ENCODE measurements at regions not wholly inside any gene's neighbourhood (a gene's known extent, or its start where the extent isn't known, plus 50 kb on each side); places are given as distances from the start of the nearest gene placed in this dataset.

- no peak for DNase-seq
- Histone ChIP-seq H3K27ac (ENCODE audit: insufficient read depth in 1 of 2, low read depth in 1 of 2, low read length in 2 of 2, poor library complexity in 1 of 2, severe bottlenecking in 2 of 2) (no peak overlapping the region), H3K4me1 (ENCODE audit: control extremely low read depth in 1 of 4, control insufficient read depth in 4 of 4, insufficient read depth in 4 of 4, low read length in 3 of 4) (no peaks in the 10 kb centered on the region), H3K9me3 (ENCODE audit: control extremely low read depth in 1 of 5, control insufficient read depth in 4 of 5, insufficient read depth in 2 of 5, low read depth in 1 of 5, low read length in 4 of 5) (no peaks in the 10 kb centered on the region), H3K27me3 (replicated peaks in 2 of 5; ENCODE audit: control insufficient read depth in 4 of 5, insufficient read depth in 5 of 5, low read length in 4 of 5) (no peaks in the 10 kb centered on the region), H3K4me3 (ENCODE audit: control insufficient read depth in 1 of 7, extremely low read depth in 1 of 7, insufficient read depth in 4 of 7, low read depth in 2 of 7, low read length in 6 of 7) (no peak overlapping the region), H3K36me3 (ENCODE audit: control insufficient read depth in 4 of 4, insufficient read depth in 4 of 4, low read length in 3 of 4) (no peaks in the 10 kb centered on the region)
- ChIA-PET POLR2A (no interaction called here), CTCF (interaction anchor here (0.8 kb wide), 1 partner anchor 664 kb away, joined by 3 read pairs; no protein-coding TSS in a partner anchor)
Measured at GRCh38 chr5:12177225-12177624, 273.0 kb upstream of the CTNND2 start.

- WGBS (ENCODE audit: insufficient coverage), result no CpG with 5 or more reads among the region's 4 CpGs
- Histone ChIP-seq H3K27ac (ENCODE audit: insufficient read depth in 1 of 2, low read depth in 1 of 2, low read length in 2 of 2, poor library complexity in 1 of 2, severe bottlenecking in 2 of 2) (no peak overlapping the region), H3K4me1 (ENCODE audit: control extremely low read depth in 1 of 4, control insufficient read depth in 4 of 4, insufficient read depth in 4 of 4, low read length in 3 of 4) (no peaks in the 10 kb centered on the region), H3K36me3 (ENCODE audit: control insufficient read depth in 4 of 4, insufficient read depth in 4 of 4, low read length in 3 of 4) (no peaks in the 10 kb centered on the region), H3K27me3 (replicated peaks in 2 of 5; ENCODE audit: control insufficient read depth in 4 of 5, insufficient read depth in 5 of 5, low read length in 4 of 5) (no peaks in the 10 kb centered on the region), H3K9me3 (ENCODE audit: control extremely low read depth in 1 of 5, control insufficient read depth in 4 of 5, insufficient read depth in 2 of 5, low read depth in 1 of 5, low read length in 4 of 5) (no peaks in the 10 kb centered on the region), H3K4me3 (ENCODE audit: control insufficient read depth in 1 of 7, extremely low read depth in 1 of 7, insufficient read depth in 4 of 7, low read depth in 2 of 7, low read length in 6 of 7) (no peak overlapping the region)
- ChIA-PET POLR2A (no interaction called here), CTCF (no interaction called here)
- no peak for DNase-seq
Measured at GRCh38 chr5:12175914-12176585, 271.8 kb upstream of the CTNND2 start.

- Histone ChIP-seq H3K27ac (ENCODE audit: insufficient read depth in 1 of 2, low read depth in 1 of 2, low read length in 2 of 2, poor library complexity in 1 of 2, severe bottlenecking in 2 of 2) (no peak overlapping the region), H3K4me3 (ENCODE audit: control insufficient read depth in 1 of 7, extremely low read depth in 1 of 7, insufficient read depth in 4 of 7, low read depth in 2 of 7, low read length in 6 of 7) (no peak overlapping the region), H3K27me3 (replicated peaks in 2 of 5; ENCODE audit: control insufficient read depth in 4 of 5, insufficient read depth in 5 of 5, low read length in 4 of 5) (no peaks in the 10 kb centered on the region), H3K9me3 (ENCODE audit: control extremely low read depth in 1 of 5, control insufficient read depth in 4 of 5, insufficient read depth in 2 of 5, low read depth in 1 of 5, low read length in 4 of 5) (no peaks in the 10 kb centered on the region), H3K4me1 (ENCODE audit: control extremely low read depth in 1 of 4, control insufficient read depth in 4 of 4, insufficient read depth in 4 of 4, low read length in 3 of 4) (no peaks in the 10 kb centered on the region), H3K36me3 (ENCODE audit: control insufficient read depth in 4 of 4, insufficient read depth in 4 of 4, low read length in 3 of 4) (no peaks in the 10 kb centered on the region)
- DNase-seq, result no peak
- ChIA-PET POLR2A (no interaction called here), CTCF (no interaction called here)
- WGBS (ENCODE audit: insufficient coverage), result 67% methylated on average over 1 of the region's 2 CpGs
Measured at GRCh38 chr5:12174734-12175133, 270.5 kb upstream of the CTNND2 start.

GRCh38 chr5:12169536-12169935 is 265.3 kb upstream of the CTNND2 start:
- CTCF ChIA-PET, result no interaction called here

GRCh38 chr5:12162863-12163262 is 258.6 kb upstream of the CTNND2 start:
- Histone ChIP-seq H3K27ac (ENCODE audit: insufficient read depth in 1 of 2, low read depth in 1 of 2, low read length in 2 of 2, poor library complexity in 1 of 2, severe bottlenecking in 2 of 2) (no peak overlapping the region), H3K9me3 (ENCODE audit: control extremely low read depth in 1 of 5, control insufficient read depth in 4 of 5, insufficient read depth in 2 of 5, low read depth in 1 of 5, low read length in 4 of 5) (peaks cover 0 to 1% (median 0%) of the 10 kb centered on the region in 5 experiments), H3K27me3 (replicated peaks in 2 of 5; ENCODE audit: control insufficient read depth in 4 of 5, insufficient read depth in 5 of 5, low read length in 4 of 5) (no peaks in the 10 kb centered on the region), H3K4me3 (ENCODE audit: control insufficient read depth in 1 of 7, extremely low read depth in 1 of 7, insufficient read depth in 4 of 7, low read depth in 2 of 7, low read length in 6 of 7) (no peak overlapping the region), H3K36me3 (ENCODE audit: control insufficient read depth in 4 of 4, insufficient read depth in 4 of 4, low read length in 3 of 4) (no peaks in the 10 kb centered on the region), H3K4me1 (ENCODE audit: control extremely low read depth in 1 of 4, control insufficient read depth in 4 of 4, insufficient read depth in 4 of 4, low read length in 3 of 4) (no peaks in the 10 kb centered on the region)
- 89% methylated on average over 2 of the region's 2 CpGs for WGBS (ENCODE audit: insufficient coverage)
- DNase-seq, result no peak
- ChIA-PET POLR2A (no interaction called here), CTCF (no interaction called here)

More at GRCh38 chr5:12169536-12169935, 265.3 kb upstream of the CTNND2 start:
- H3K4me3 ChIP-seq (ENCODE audit: control insufficient read depth in 1 of 7, extremely low read depth in 1 of 7, insufficient read depth in 4 of 7, low read depth in 2 of 7, low read length in 6 of 7), result no peak overlapping the region
- H3K9me3 ChIP-seq (ENCODE audit: control extremely low read depth in 1 of 5, control insufficient read depth in 4 of 5, insufficient read depth in 2 of 5, low read depth in 1 of 5, low read length in 4 of 5), result no peaks in the 10 kb centered on the region
- H3K27me3 ChIP-seq (replicated peaks in 2 of 5; ENCODE audit: control insufficient read depth in 4 of 5, insufficient read depth in 5 of 5, low read length in 4 of 5), result no peaks in the 10 kb centered on the region
- H3K4me1 ChIP-seq (ENCODE audit: control extremely low read depth in 1 of 4, control insufficient read depth in 4 of 4, insufficient read depth in 4 of 4, low read length in 3 of 4), result no peaks in the 10 kb centered on the region
- H3K27ac ChIP-seq (ENCODE audit: insufficient read depth in 1 of 2, low read depth in 1 of 2, low read length in 2 of 2, poor library complexity in 1 of 2, severe bottlenecking in 2 of 2), result no peak overlapping the region
- POLR2A ChIA-PET, result no interaction called here
- no peaks in the 10 kb centered on the region for H3K36me3 ChIP-seq (ENCODE audit: control insufficient read depth in 4 of 4, insufficient read depth in 4 of 4, low read length in 3 of 4)
- WGBS (ENCODE audit: insufficient coverage), result no CpG with 5 or more reads among the region's 1 CpG
- no peak for DNase-seq

GRCh38 chr5:12147513-12147912 is 243.3 kb upstream of the CTNND2 start:
- Histone ChIP-seq H3K36me3 (ENCODE audit: control insufficient read depth in 4 of 4, insufficient read depth in 4 of 4, low read length in 3 of 4) (no peaks in the 10 kb centered on the region), H3K27ac (ENCODE audit: insufficient read depth in 1 of 2, low read depth in 1 of 2, low read length in 2 of 2, poor library complexity in 1 of 2, severe bottlenecking in 2 of 2) (no peak overlapping the region), H3K9me3 (ENCODE audit: control extremely low read depth in 1 of 5, control insufficient read depth in 4 of 5, insufficient read depth in 2 of 5, low read depth in 1 of 5, low read length in 4 of 5) (peaks cover 0 to under 1% (median 0%) of the 10 kb centered on the region in 5 experiments), H3K4me1 (ENCODE audit: control extremely low read depth in 1 of 4, control insufficient read depth in 4 of 4, insufficient read depth in 4 of 4, low read length in 3 of 4) (no peaks in the 10 kb centered on the region), H3K4me3 (ENCODE audit: control insufficient read depth in 1 of 7, extremely low read depth in 1 of 7, insufficient read depth in 4 of 7, low read depth in 2 of 7, low read length in 6 of 7) (no peak overlapping the region), H3K27me3 (replicated peaks in 2 of 5; ENCODE audit: control insufficient read depth in 4 of 5, insufficient read depth in 5 of 5, low read length in 4 of 5) (no peaks in the 10 kb centered on the region)
- ChIA-PET CTCF (no interaction called here), POLR2A (no interaction called here)
- no peak for DNase-seq

GRCh38 chr5:12141496-12141895 is 237.2 kb upstream of the CTNND2 start:
- WGBS (ENCODE audit: insufficient coverage), result 64% methylated on average over 1 of the region's 2 CpGs
- Histone ChIP-seq H3K4me3 (ENCODE audit: control insufficient read depth in 1 of 7, extremely low read depth in 1 of 7, insufficient read depth in 4 of 7, low read depth in 2 of 7, low read length in 6 of 7) (no peak overlapping the region), H3K4me1 (ENCODE audit: control extremely low read depth in 1 of 4, control insufficient read depth in 4 of 4, insufficient read depth in 4 of 4, low read length in 3 of 4) (no peaks in the 10 kb centered on the region), H3K27me3 (replicated peaks in 2 of 5; ENCODE audit: control insufficient read depth in 4 of 5, insufficient read depth in 5 of 5, low read length in 4 of 5) (no peaks in the 10 kb centered on the region), H3K9me3 (ENCODE audit: control extremely low read depth in 1 of 5, control insufficient read depth in 4 of 5, insufficient read depth in 2 of 5, low read depth in 1 of 5, low read length in 4 of 5) (no peaks in the 10 kb centered on the region), H3K36me3 (ENCODE audit: control insufficient read depth in 4 of 4, insufficient read depth in 4 of 4, low read length in 3 of 4) (no peaks in the 10 kb centered on the region), H3K27ac (ENCODE audit: insufficient read depth in 1 of 2, low read depth in 1 of 2, low read length in 2 of 2, poor library complexity in 1 of 2, severe bottlenecking in 2 of 2) (no peak overlapping the region)
- ChIA-PET CTCF (interaction anchor here (1.2 kb wide), 1 partner anchor 9 kb away, joined by 3 read pairs; no protein-coding TSS in a partner anchor), POLR2A (no interaction called here)
- DNase-seq, result no peak

Measured in common myeloid progenitor, CD34-positive (primary cell).